B cell (primary cell): ENCODE measurements at regions not wholly inside any gene's neighbourhood (a gene's known extent, or its start where the extent isn't known, plus 50 kb on each side); places are given as distances from the start of the nearest gene placed in this dataset.

Experiments
- ATAC-seq: fragments of 200-7000 bp; cut with Tn5 transposase; one replicate; pipeline ENCODE4 v1.10.0; 2021; ENCODE audit warnings: low read depth, mild to moderate bottlenecking, moderate number of reproducible peaks, moderate library complexity
- CTCF ChIA-PET: fragments of 350-600 bp; sonication (Branson Sonifier 250); formaldehyde crosslinking; loops from one replicate; lab custom pipeline; 2021; ENCODE audit warnings: antibody characterized with exemption, inconsistent platforms; lab: Charles Lee
- POLR2A ChIA-PET: fragments of 350-600 bp; sonication (Branson Sonifier 250); formaldehyde crosslinking; loops from one replicate; lab custom pipeline; 2021; ENCODE audit warnings: antibody characterized with exemption; lab: Charles Lee
- DNase-seq: peaks from one replicate; pipeline ENCODE4 v3.0.0; 2013
- H2AFZ ChIP-seq: 2 replicates; pipeline ENCODE4 v1.6.1; 2012; ENCODE audit warnings: mild to moderate bottlenecking, low read depth, low read length; ENCODE audit not compliant: insufficient read depth, poor library complexity, severe bottlenecking
- H3K27ac ChIP-seq, 2 donors: 1 replicate in 1 of 2; 2 replicates in 1 of 2; pipeline ENCODE4 v1.5.1; 2012 to 2013; ENCODE audit warnings: low read length in 2 of 2, mild to moderate bottlenecking in 2 of 2, moderate library complexity in 1 of 2
- H3K27me3 ChIP-seq, 4 experiments: fragments of 200-600 bp in 1 of 4; sonication (generic) in 1 of 4; replicated peaks in 1 of 4; 1 replicate in 2 of 4; 2 replicates in 2 of 4; pipeline versions ENCODE4 v1.6.1 to v1.7.0; 2013 to 2016; ENCODE audit warnings: low read length in 3 of 4, mild to moderate bottlenecking in 2 of 4, mixed read lengths in 1 of 4, moderate library complexity in 1 of 4; ENCODE audit not compliant: insufficient read depth in 4 of 4, control insufficient read depth in 3 of 4; ENCODE audit errors: control extremely low read depth in 1 of 4
- H3K36me3 ChIP-seq, 2 experiments: replicated peaks in 1 of 2; 1 replicate in 1 of 2; 2 replicates in 1 of 2; pipeline versions ENCODE4 v1.6.1 to v1.7.1; 2013; ENCODE audit warnings: low read length in 1 of 2; ENCODE audit not compliant: insufficient read depth in 2 of 2, control insufficient read depth in 1 of 2; ENCODE audit errors: control extremely low read depth in 1 of 2, extremely low read depth in 1 of 2
- H3K4me1 ChIP-seq, 2 donors: fragments of 200-600 bp in 1 of 2; sonication (generic) in 1 of 2; 1 replicate in 1 of 2; 2 replicates in 1 of 2; pipeline versions ENCODE4 v1.5.1 to v1.6.1; 2013 to 2017; ENCODE audit warnings: low read length in 2 of 2; ENCODE audit not compliant: control insufficient read depth in 2 of 2, insufficient read depth in 2 of 2
- H3K4me2 ChIP-seq: replicated peaks from 2 replicates; pipeline ENCODE3; 2012; ENCODE audit warnings: mild to moderate bottlenecking, low read depth, low read length; ENCODE audit not compliant: poor library complexity, severe bottlenecking
- H3K4me3 ChIP-seq, 5 experiments: fragments of 200-600 bp in 1 of 5; sonication (generic) in 1 of 5; 1 replicate in 3 of 5; 2 replicates in 2 of 5; pipeline versions ENCODE4 v1.5.1 to v1.7.0; 2011 to 2016; ENCODE audit warnings: low read length in 4 of 5, mild to moderate bottlenecking in 4 of 5, low read depth in 2 of 5, control low read depth in 1 of 5, moderate library complexity in 1 of 5; ENCODE audit not compliant: insufficient read depth in 1 of 5; ENCODE audit errors: control extremely low read depth in 1 of 5, extremely low read depth in 1 of 5
- H3K79me2 ChIP-seq: fragments of 200-600 bp; sonication (generic); one replicate; pipeline ENCODE4 v1.6.0; 2016; ENCODE audit warnings: low read length; ENCODE audit not compliant: control insufficient read depth, insufficient read depth
- H3K9ac ChIP-seq: fragments of 200-600 bp; sonication (generic); 2 replicates; pipeline ENCODE4 v1.6.1; 2017; ENCODE audit warnings: mild to moderate bottlenecking, low read length, moderate library complexity
- H3K9me3 ChIP-seq, 3 donors: one replicate each; pipeline versions ENCODE4 v1.6.1 to v1.7.1; 2013; ENCODE audit warnings: low read length in 2 of 3; ENCODE audit not compliant: control insufficient read depth in 2 of 3, insufficient read depth in 1 of 3; ENCODE audit errors: control extremely low read depth in 1 of 3
- H4K20me1 ChIP-seq: 2 replicates; pipeline ENCODE4 v1.6.0; 2012; ENCODE audit warnings: mild to moderate bottlenecking, low read length; ENCODE audit not compliant: insufficient read depth, control insufficient read depth, poor library complexity, severe bottlenecking
- H3K27ac Mint-ChIP-seq: one replicate; pipeline ENCODE4 v1.8.0; 2021; ENCODE audit warnings: mixed read lengths
- H3K27me3 Mint-ChIP-seq: one replicate; pipeline ENCODE4 v1.8.0; 2021; ENCODE audit warnings: mixed read lengths
- H3K4me1 Mint-ChIP-seq: one replicate; pipeline ENCODE4 v1.8.0; 2021; ENCODE audit warnings: mixed read lengths
- H3K4me3 Mint-ChIP-seq: one replicate; pipeline ENCODE4 v1.8.0; 2021; ENCODE audit warnings: mixed read lengths
- H3K9me3 Mint-ChIP-seq: one replicate; pipeline ENCODE4 v1.8.0; 2022; ENCODE audit warnings: mixed read lengths; ENCODE audit not compliant: insufficient read depth
- EZH2 ChIP-seq: IDR thresholded peaks from 2 replicates; pipeline ENCODE4 v1.6.1; 2012; ENCODE audit warnings: borderline replicate concordance, low read depth, mild to moderate bottlenecking, moderate library complexity, low read length; ENCODE audit not compliant: insufficient read depth, poor library complexity, severe bottlenecking
- WGBS: methylation state at CpG from one replicate; pipeline ENCODE4 v1.1.5; 2013; ENCODE audit warnings: missing lambda C conversion rate; ENCODE audit not compliant: insufficient coverage; 5-methylcytosine and 5-hydroxymethylcytosine counted together
- intact Hi-C: fragments of 100-400 bp; cut with micrococcal nuclease; formaldehyde crosslinking; loops from one replicate; pipeline ENCODE4 v1.10.0; 2022
- TF ChIP-seq, protein P1 (sequence below): fragments of 200-600 bp; IDR thresholded peaks from one replicate; pipeline ENCODE4 v1.8.0; 2022; ENCODE audit warnings: antibody characterized with exemption, mild to moderate bottlenecking

- Histone ChIP-seq H3K27me3 (peaks cover 0 to 16% (median 2%) of the 10 kb centered on the region in 4 experiments), H3K36me3 (no peaks in the 10 kb centered on the region), H3K27ac (no peak overlapping the region), H3K79me2 (no peaks in the 10 kb centered on the region), H3K4me2 (no peak overlapping the region), H3K9me3 (no peaks in the 10 kb centered on the region), H2AFZ (no peak overlapping the region), H3K4me3 (no peak overlapping the region), H3K4me1 (no peaks in the 10 kb centered on the region), H4K20me1 (no peaks in the 10 kb centered on the region), H3K9ac (no peak overlapping the region)
- ATAC-seq (no peak), DNase-seq (no peak)
- Mint-ChIP-seq H3K27ac (no peak overlapping the region), H3K27me3 (peaks cover 22% of the 10 kb centered on the region), H3K4me1 (no peaks in the 10 kb centered on the region), H3K4me3 (no peak overlapping the region), H3K9me3 (no peaks in the 10 kb centered on the region)
- TF ChIP-seq EZH2, result no peak
- TF ChIP-seq, protein P1, sequence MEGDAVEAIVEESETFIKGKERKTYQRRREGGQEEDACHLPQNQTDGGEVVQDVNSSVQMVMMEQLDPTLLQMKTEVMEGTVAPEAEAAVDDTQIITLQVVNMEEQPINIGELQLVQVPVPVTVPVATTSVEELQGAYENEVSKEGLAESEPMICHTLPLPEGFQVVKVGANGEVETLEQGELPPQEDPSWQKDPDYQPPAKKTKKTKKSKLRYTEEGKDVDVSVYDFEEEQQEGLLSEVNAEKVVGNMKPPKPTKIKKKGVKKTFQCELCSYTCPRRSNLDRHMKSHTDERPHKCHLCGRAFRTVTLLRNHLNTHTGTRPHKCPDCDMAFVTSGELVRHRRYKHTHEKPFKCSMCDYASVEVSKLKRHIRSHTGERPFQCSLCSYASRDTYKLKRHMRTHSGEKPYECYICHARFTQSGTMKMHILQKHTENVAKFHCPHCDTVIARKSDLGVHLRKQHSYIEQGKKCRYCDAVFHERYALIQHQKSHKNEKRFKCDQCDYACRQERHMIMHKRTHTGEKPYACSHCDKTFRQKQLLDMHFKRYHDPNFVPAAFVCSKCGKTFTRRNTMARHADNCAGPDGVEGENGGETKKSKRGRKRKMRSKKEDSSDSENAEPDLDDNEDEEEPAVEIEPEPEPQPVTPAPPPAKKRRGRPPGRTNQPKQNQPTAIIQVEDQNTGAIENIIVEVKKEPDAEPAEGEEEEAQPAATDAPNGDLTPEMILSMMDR, result no peak
- ChIA-PET CTCF (interaction anchor here (0.6 to 0.9 kb wide), 2 partner anchors 78 to 120 kb away, joined by 3 read pairs; no protein-coding TSS in a partner anchor), POLR2A (no interaction called here)
- WGBS, result 81% methylated on average over 5 of the region's 5 CpGs
- intact Hi-C loops, result no loop called here
Measured at GRCh38 chr2:20563833-20564232, 87.1 kb downstream of the HS1BP3 start.

DNA sequence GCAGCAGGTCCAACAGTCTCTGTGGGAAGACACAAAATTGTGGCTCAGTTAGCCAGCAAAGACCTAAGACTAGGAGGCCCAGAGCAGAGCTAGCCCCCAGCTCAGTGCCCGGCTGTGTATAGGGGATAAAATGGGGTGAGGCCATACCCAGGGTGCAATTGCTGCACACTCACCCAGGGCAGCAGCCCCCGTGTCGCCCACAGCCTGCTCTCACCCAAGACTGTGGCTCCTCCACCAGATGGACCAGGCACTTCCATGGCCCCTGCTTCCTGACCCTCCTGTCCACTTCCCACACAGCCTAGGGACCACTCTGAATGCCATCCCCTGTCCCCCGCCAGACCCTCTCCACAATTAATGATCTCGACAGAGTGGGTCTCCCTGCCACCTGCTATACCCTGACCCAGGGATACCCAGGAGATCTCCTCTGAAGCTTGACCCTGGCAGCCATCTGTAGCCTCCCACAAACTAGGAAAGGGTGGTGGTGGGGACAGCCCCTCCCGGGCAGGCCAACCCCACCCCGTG lies 85.7 kb downstream of the HS1BP3 start:
- ATAC-seq, result no peak
- ChIA-PET POLR2A (no interaction called here), CTCF (no interaction called here)
- no peaks in the 10 kb centered on the region for H4K20me1 ChIP-seq
- H3K9ac ChIP-seq, result no peak overlapping the region
- Mint-ChIP-seq H3K9me3 (no peaks in the 10 kb centered on the region), H3K4me1 (no peaks in the 10 kb centered on the region), H3K27me3 (peaks cover 16% of the 10 kb centered on the region), H3K4me3 (no peak overlapping the region), H3K27ac (no peak overlapping the region)
- TF ChIP-seq, protein P1, result no peak
- no peak for TF ChIP-seq EZH2
- intact Hi-C loops, result no loop called here
- no peak overlapping the region for H2AFZ ChIP-seq
- H3K4me1 ChIP-seq, result no peaks in the 10 kb centered on the region
- no peaks in the 10 kb centered on the region for H3K36me3 ChIP-seq
- WGBS, result 78% methylated on average over 6 of the region's 7 CpGs
- DNase-seq, result no peak
- H3K4me2 ChIP-seq, result no peak overlapping the region
- H3K27ac ChIP-seq, result no peak overlapping the region
- H3K27me3 ChIP-seq, result peaks cover 0 to 11% (median 2%) of the 10 kb centered on the region in 4 experiments
- no peaks in the 10 kb centered on the region for H3K79me2 ChIP-seq
- H3K4me3 ChIP-seq, result no peak overlapping the region
- no peaks in the 10 kb centered on the region for H3K9me3 ChIP-seq
